GM12878 (cell line): ENCODE measurements at regions not wholly inside any gene's neighbourhood (a gene's known extent, or its start where the extent isn't known, plus 50 kb on each side); places are given as distances from the start of the nearest gene placed in this dataset.

Experiments used
- BRCA1 ChIP-seq: IDR thresholded peaks from 2 replicates; pipeline ENCODE4 v1.6.1; 2011; ENCODE audit warnings: low read depth, low read length, improper control_type of control experiment
- CBX3 ChIP-seq: fragments of 200-600 bp; sonication (generic); IDR thresholded peaks from 2 replicates; pipeline ENCODE4 v1.6.1; 2016; ENCODE audit warnings: low read depth, borderline replicate concordance
- DPF2 ChIP-seq: fragments of 450-650 bp; IDR thresholded peaks from 2 replicates; pipeline ENCODE4 v1.6.1; 2017; ENCODE audit warnings: mild to moderate bottlenecking
- EED ChIP-seq: sonication (generic); IDR thresholded peaks from 2 replicates; pipeline ENCODE4 v1.6.1; 2016; ENCODE audit warnings: antibody characterized with exemption, low read depth
- ETV6 ChIP-seq, 2 experiments: fragments of 450-650 bp in 1 of 2; IDR thresholded peaks in 1 of 2; conservative IDR thresholded peaks in 1 of 2; 2 replicates each; pipeline ENCODE4 v1.6.1; 2014; ENCODE audit warnings: antibody characterized with exemption in 1 of 2, borderline replicate concordance in 1 of 2, low read depth in 1 of 2, mild to moderate bottlenecking in 1 of 2, moderate library complexity in 1 of 2
- FOXM1 ChIP-seq: IDR thresholded peaks from 2 replicates; pipeline ENCODE4 v1.6.1; 2012; ENCODE audit warnings: low read depth, mild to moderate bottlenecking, inconsistent platforms, low read length, moderate library complexity
- IKZF1 ChIP-seq: fragments of 450-650 bp; conservative IDR thresholded peaks from 2 replicates; pipeline ENCODE4 v1.6.1; 2017; ENCODE audit warnings: antibody characterized with exemption, mild to moderate bottlenecking
- JUNB ChIP-seq: IDR thresholded peaks from 2 replicates; pipeline ENCODE4 v1.6.1; 2016; ENCODE audit warnings: antibody characterized with exemption, mild to moderate bottlenecking
- MTA2 ChIP-seq: fragments of 450-650 bp; IDR thresholded peaks from 2 replicates; pipeline ENCODE4 v1.6.1; 2016; ENCODE audit warnings: low read depth, mild to moderate bottlenecking, moderate library complexity
- MTA3 ChIP-seq: IDR thresholded peaks from 2 replicates; pipeline ENCODE4 v1.6.1; 2012; ENCODE audit warnings: low read length, inconsistent platforms, borderline replicate concordance
- MXI1 ChIP-seq: fragments of 150-350 bp; IDR thresholded peaks from 2 replicates; pipeline ENCODE4 v1.6.1; 2011; ENCODE audit warnings: low read depth, mild to moderate bottlenecking, inconsistent platforms, low read length, improper control_type of control experiment
- MYC ChIP-seq: IDR thresholded peaks from 2 replicates; pipeline ENCODE4 v1.6.1; 2011; ENCODE audit warnings: mild to moderate bottlenecking, low read length, moderate library complexity, inconsistent platforms; ENCODE audit not compliant: insufficient read depth, insufficient replicate concordance, insufficient read length, severe bottlenecking
- NFIC ChIP-seq: IDR thresholded peaks from 2 replicates; pipeline ENCODE4 v1.6.1; 2012; ENCODE audit warnings: low read depth, mild to moderate bottlenecking, inconsistent platforms, low read length, moderate library complexity
- NR2C1 ChIP-seq: fragments of 450-650 bp; IDR thresholded peaks from 2 replicates; pipeline ENCODE4 v1.6.1; 2017; ENCODE audit warnings: antibody characterized with exemption, mild to moderate bottlenecking, moderate library complexity
- NR2F1 ChIP-seq: fragments of 450-650 bp; conservative IDR thresholded peaks from 2 replicates; pipeline ENCODE4 v1.6.1; 2017; ENCODE audit warnings: mild to moderate bottlenecking
- PML ChIP-seq: IDR thresholded peaks from 2 replicates; pipeline ENCODE4 v1.6.1; 2012; ENCODE audit warnings: low read length, inconsistent platforms
- POLR2A ChIP-seq: IDR thresholded peaks from 2 replicates; pipeline ENCODE4 v1.6.1; 2011; ENCODE audit warnings: low read depth, mild to moderate bottlenecking, low read length
- POU2F2 ChIP-seq: IDR thresholded peaks from 3 replicates; pipeline ENCODE4 v1.6.1; 2011; ENCODE audit warnings: low read depth, mild to moderate bottlenecking, low read length, borderline replicate concordance
- RUNX3 ChIP-seq: IDR thresholded peaks from 2 replicates; pipeline ENCODE4 v1.6.1; 2012; ENCODE audit warnings: low read length, inconsistent platforms
- SPI1 ChIP-seq: IDR thresholded peaks from 2 replicates; pipeline ENCODE4 v1.6.1; 2011; ENCODE audit warnings: low read depth, mild to moderate bottlenecking, low read length, moderate library complexity, borderline replicate concordance; ENCODE audit not compliant: insufficient read depth
- SREBF2 ChIP-seq: IDR thresholded peaks from 2 replicates; pipeline ENCODE4 v1.6.1; 2012; ENCODE audit warnings: mild to moderate bottlenecking, low read length
- STAT1 ChIP-seq: fragments of 450-650 bp; conservative IDR thresholded peaks from 2 replicates; pipeline ENCODE4 v1.6.1; 2014; ENCODE audit warnings: antibody characterized with exemption, mild to moderate bottlenecking
- SUZ12 ChIP-seq: fragments of 200-600 bp; sonication (generic); IDR thresholded peaks from one replicate; pipeline ENCODE4 v1.6.1; 2018; ENCODE audit warnings: antibody characterized with exemption, mild to moderate bottlenecking; ENCODE audit not compliant: unreplicated experiment
- TCF7 ChIP-seq: IDR thresholded peaks from 2 replicates; pipeline ENCODE4 v1.6.1; 2014; ENCODE audit warnings: antibody characterized with exemption, borderline replicate concordance
- ZNF384 ChIP-seq: IDR thresholded peaks from 2 replicates; pipeline ENCODE4 v1.6.1; 2012; ENCODE audit warnings: low read depth, mild to moderate bottlenecking, low read length, improper control_type of control experiment, borderline replicate concordance
- ZZZ3 ChIP-seq: IDR thresholded peaks from 2 replicates; pipeline ENCODE4 v1.6.1; 2011; ENCODE audit warnings: low read depth; ENCODE audit not compliant: control insufficient read depth, insufficient read length
- TF ChIP-seq, protein P1 (sequence below): fragments of 450-650 bp; formaldehyde crosslinking; IDR thresholded peaks from 2 replicates; pipeline ENCODE4 v1.5.0; 2022; ENCODE audit warnings: mild to moderate bottlenecking, missing genetic modification characterization
- TF ChIP-seq, protein P2 (sequence below): IDR thresholded peaks from 2 replicates; pipeline ENCODE4 v1.6.1; 2012; ENCODE audit warnings: low read length, inconsistent platforms
- TF ChIP-seq, protein P3 (sequence below): IDR thresholded peaks from 2 replicates; pipeline ENCODE4 v1.6.1; 2012; ENCODE audit warnings: low read depth, low read length, improper control_type of control experiment

DNA sequence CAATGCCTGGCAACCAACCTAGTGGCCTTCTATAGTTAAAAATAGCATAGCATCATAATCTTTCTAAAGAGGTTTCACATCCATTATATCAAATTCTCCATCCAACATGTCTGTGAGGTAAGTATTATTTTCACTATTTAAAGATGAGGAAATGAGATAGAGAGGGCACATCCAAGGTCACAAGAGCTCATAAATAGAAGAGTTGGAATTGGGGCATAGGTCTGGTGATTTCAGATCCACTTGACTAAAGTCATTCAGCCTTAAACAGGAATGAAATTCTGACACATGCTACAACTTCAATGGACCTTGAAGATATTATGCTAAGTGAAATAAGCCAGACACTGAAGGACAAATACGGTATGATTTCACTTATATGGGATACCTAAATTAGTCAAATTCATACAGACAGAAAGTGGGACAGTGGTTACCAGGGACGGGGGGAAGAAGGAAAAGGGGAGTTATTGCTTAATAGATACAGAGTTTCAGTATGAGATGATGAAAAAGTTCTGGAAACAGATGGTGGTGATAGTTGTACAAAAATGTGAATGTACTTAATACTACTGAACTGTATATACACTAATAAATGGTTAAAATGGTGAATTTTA, 259.6 kb upstream of the NR4A3 start (continued):
- TF ChIP-seq, protein P1, sequence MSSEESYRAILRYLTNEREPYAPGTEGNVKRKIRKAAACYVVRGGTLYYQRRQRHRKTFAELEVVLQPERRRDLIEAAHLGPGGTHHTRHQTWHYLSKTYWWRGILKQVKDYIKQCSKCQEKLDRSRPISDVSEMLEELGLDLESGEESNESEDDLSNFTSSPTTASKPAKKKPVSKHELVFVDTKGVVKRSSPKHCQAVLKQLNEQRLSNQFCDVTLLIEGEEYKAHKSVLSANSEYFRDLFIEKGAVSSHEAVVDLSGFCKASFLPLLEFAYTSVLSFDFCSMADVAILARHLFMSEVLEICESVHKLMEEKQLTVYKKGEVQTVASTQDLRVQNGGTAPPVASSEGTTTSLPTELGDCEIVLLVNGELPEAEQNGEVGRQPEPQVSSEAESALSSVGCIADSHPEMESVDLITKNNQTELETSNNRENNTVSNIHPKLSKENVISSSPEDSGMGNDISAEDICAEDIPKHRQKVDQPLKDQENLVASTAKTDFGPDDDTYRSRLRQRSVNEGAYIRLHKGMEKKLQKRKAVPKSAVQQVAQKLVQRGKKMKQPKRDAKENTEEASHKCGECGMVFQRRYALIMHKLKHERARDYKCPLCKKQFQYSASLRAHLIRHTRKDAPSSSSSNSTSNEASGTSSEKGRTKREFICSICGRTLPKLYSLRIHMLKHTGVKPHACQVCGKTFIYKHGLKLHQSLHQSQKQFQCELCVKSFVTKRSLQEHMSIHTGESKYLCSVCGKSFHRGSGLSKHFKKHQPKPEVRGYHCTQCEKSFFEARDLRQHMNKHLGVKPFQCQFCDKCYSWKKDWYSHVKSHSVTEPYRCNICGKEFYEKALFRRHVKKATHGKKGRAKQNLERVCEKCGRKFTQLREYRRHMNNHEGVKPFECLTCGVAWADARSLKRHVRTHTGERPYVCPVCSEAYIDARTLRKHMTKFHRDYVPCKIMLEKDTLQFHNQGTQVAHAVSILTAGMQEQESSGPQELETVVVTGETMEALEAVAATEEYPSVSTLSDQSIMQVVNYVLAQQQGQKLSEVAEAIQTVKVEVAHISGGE (CRISPR knock-in tag), result no peak
- peak; percentile 29; the same call in 1 of the 2 replicates for TF ChIP-seq RUNX3
- TF ChIP-seq SUZ12, result no peak
- no peak for TF ChIP-seq BRCA1
- no peak for TF ChIP-seq MXI1
- no peak for TF ChIP-seq TCF7
- TF ChIP-seq POU2F2, result no peak
- peak; percentile 80 for TF ChIP-seq EED
- no peak for TF ChIP-seq MTA2
- TF ChIP-seq NR2C1, result no peak
- no peak for TF ChIP-seq PML
- TF ChIP-seq ZZZ3, result no peak
- TF ChIP-seq CBX3, result no peak
- no peak for TF ChIP-seq ZNF384
- no peak for TF ChIP-seq SPI1
- TF ChIP-seq ETV6 (conservative IDR thresholded peaks at IDR 0.05 in 1 of 2, IDR thresholded peaks at IDR 0.05 in 1 of 2; ENCODE audit: borderline replicate concordance in 1 of 2, low read depth in 1 of 2), result peak in 1 of 2 experiments; percentile 61; a peak in 1 of 4 replicates
- TF ChIP-seq NR2F1, result peak; percentile 61; the same call in 1 of the 2 replicates
- no peak for TF ChIP-seq FOXM1
- no peak for TF ChIP-seq SREBF2
- TF ChIP-seq DPF2, result no peak
- TF ChIP-seq JUNB, result peak; percentile 65
- TF ChIP-seq MTA3, result no peak
- peak; percentile 58; the same call in 1 of the 2 replicates for TF ChIP-seq NFIC
- TF ChIP-seq MYC, result no peak
- TF ChIP-seq, protein P2, sequence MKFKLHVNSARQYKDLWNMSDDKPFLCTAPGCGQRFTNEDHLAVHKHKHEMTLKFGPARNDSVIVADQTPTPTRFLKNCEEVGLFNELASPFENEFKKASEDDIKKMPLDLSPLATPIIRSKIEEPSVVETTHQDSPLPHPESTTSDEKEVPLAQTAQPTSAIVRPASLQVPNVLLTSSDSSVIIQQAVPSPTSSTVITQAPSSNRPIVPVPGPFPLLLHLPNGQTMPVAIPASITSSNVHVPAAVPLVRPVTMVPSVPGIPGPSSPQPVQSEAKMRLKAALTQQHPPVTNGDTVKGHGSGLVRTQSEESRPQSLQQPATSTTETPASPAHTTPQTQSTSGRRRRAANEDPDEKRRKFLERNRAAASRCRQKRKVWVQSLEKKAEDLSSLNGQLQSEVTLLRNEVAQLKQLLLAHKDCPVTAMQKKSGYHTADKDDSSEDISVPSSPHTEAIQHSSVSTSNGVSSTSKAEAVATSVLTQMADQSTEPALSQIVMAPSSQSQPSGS, result no peak
- TF ChIP-seq IKZF1, result peak; percentile 31; the same call in 1 of the 2 replicates
- TF ChIP-seq POLR2A, result no peak
- TF ChIP-seq STAT1, result no peak
- TF ChIP-seq, protein P3, sequence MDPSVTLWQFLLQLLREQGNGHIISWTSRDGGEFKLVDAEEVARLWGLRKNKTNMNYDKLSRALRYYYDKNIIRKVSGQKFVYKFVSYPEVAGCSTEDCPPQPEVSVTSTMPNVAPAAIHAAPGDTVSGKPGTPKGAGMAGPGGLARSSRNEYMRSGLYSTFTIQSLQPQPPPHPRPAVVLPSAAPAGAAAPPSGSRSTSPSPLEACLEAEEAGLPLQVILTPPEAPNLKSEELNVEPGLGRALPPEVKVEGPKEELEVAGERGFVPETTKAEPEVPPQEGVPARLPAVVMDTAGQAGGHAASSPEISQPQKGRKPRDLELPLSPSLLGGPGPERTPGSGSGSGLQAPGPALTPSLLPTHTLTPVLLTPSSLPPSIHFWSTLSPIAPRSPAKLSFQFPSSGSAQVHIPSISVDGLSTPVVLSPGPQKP, result no peak
